ENCODE measurements at regions not wholly inside any gene's neighbourhood (a gene's known extent, or its start where the extent isn't known, plus 50 kb on each side); places are given as distances from the start of the nearest gene placed in this dataset.

GRCh38 chr20:41927189-41927588 lies 309.0 kb upstream of the CHD6 start:
- Histone ChIP-seq H3K9me3 (ENCODE audit: insufficient read depth in 2 of 2, low read depth in 1 of 2, low read length in 1 of 2) (no peaks in the 10 kb centered on the region; a peak in 1 of 4 replicates), H2BK120ac (replicated peaks; ENCODE audit: low read depth, low read length) (no peak overlapping the region), H3K36me3 (ENCODE audit: control insufficient read depth in 2 of 4, insufficient read depth in 4 of 4, low read length in 3 of 4) (no peaks in the 10 kb centered on the region), H2AFZ (ENCODE audit: low read length) (no peak overlapping the region), H3K79me2 (ENCODE audit: control insufficient read depth in 1 of 2, insufficient read depth in 2 of 2, low read length in 2 of 2) (no peaks in the 10 kb centered on the region), H2BK15ac (ENCODE audit: low read length) (no peak overlapping the region), H2BK20ac (ENCODE audit: low read length) (no peak overlapping the region), H2BK12ac (ENCODE audit: low read depth, low read length) (no peak overlapping the region), H3K4me3 (ENCODE audit: extremely low read depth in 1 of 4, insufficient read depth in 2 of 4, low read depth in 3 of 4, low read length in 4 of 4) (no peak overlapping the region), H4K20me1 (replicated peaks in 1 of 2; ENCODE audit: control insufficient read depth in 1 of 2, insufficient read depth in 2 of 2, low read length in 2 of 2) (no peaks in the 10 kb centered on the region), H3K56ac (replicated peaks; ENCODE audit: insufficient read length, low read depth, low read length) (no peak overlapping the region), H3K27me3 (replicated peaks in 1 of 4; ENCODE audit: control insufficient read depth in 3 of 4, extremely low read depth in 1 of 4, insufficient read depth in 3 of 4, low read length in 3 of 4) (no peaks in the 10 kb centered on the region), H2BK5ac (ENCODE audit: low read depth, low read length) (no peak overlapping the region), H4K8ac (ENCODE audit: extremely low read depth, insufficient read depth, low read length) (no peak overlapping the region), H4K91ac (replicated peaks; ENCODE audit: insufficient read length, low read length) (no peak overlapping the region), H3K14ac (ENCODE audit: insufficient read length) (no peak overlapping the region), H3K4me2 (ENCODE audit: insufficient read depth in 1 of 2, low read depth in 2 of 2, low read length in 2 of 2) (no peak overlapping the region), H3K79me1 (ENCODE audit: low read depth, low read length) (no peaks in the 10 kb centered on the region), H3K23ac (ENCODE audit: insufficient read length) (no peak overlapping the region), H3K27ac (ENCODE audit: low read depth, low read length) (no peak overlapping the region), H2AK5ac (ENCODE audit: low read depth, low read length) (no peak overlapping the region), H3K9ac (replicated peaks in 1 of 4; ENCODE audit: extremely low read depth in 1 of 4, low read depth in 3 of 4, low read length in 3 of 4) (peak overlapping the region in 1 of 4 experiments; percentile 34; a peak in 1 of 7 replicates), H3K18ac (ENCODE audit: extremely low read depth, low read length) (no peak overlapping the region), H3K4me1 (replicated peaks in 1 of 4; ENCODE audit: control insufficient read depth in 3 of 4, insufficient read depth in 4 of 4, low read length in 3 of 4) (no peaks in the 10 kb centered on the region), H3K4ac (replicated peaks; ENCODE audit: insufficient read length, low read depth, low read length) (no peak overlapping the region), H4K5ac (ENCODE audit: insufficient read length, low read depth, low read length) (no peak overlapping the region), H3K23me2 (ENCODE audit: low read depth, low read length) (no peaks in the 10 kb centered on the region)
- ChIA-PET POLR2A (ENCODE audit: partially characterized antibody) (interaction anchor here (1.0 kb wide), 1 partner anchor 309 kb away, joined by 3 read pairs; the partner anchor contains the start of gene CHD6), CTCF (ENCODE audit: partially characterized antibody) (interaction anchor here (0.9 to 1.0 kb wide), 2 partner anchors 44 to 179 kb away, joined by 4 read pairs; no protein-coding TSS in a partner anchor)
- FAIRE-seq, result no peak
- DNase-seq (ENCODE audit: low read depth in 1 of 2, low spot score in 2 of 2), result no peak
- 93% methylated on average over 2 of the region's 2 CpGs; no CpG with 5 or more reads in 1 of the 2 experiments for WGBS, 2 experiments (ENCODE audit: extremely low coverage in 1 of 2, insufficient coverage in 1 of 2, insufficient read length in 1 of 2, insufficient replicate concordance in 2 of 2, low coverage in 1 of 2, low lambda C conversion rate in 2 of 2, missing lambda C conversion rate in 1 of 2)
- TF ChIP-seq ATF3 (IDR thresholded peaks at IDR 0.05; ENCODE audit: insufficient read depth, low read depth, low read length) (no peak), EGR1 (IDR thresholded peaks at IDR 0.05; ENCODE audit: borderline replicate concordance, low read depth, low read length) (no peak), POU5F1 (IDR thresholded peaks at IDR 0.05; ENCODE audit: low read depth, low read length) (no peak), TEAD4 (IDR thresholded peaks at IDR 0.05; ENCODE audit: low read depth, low read length) (no peak)

Measured in H1 (cell line).